CD1c-positive myeloid dendritic cell (primary cell): ENCODE measurements at regions not wholly inside any gene's neighbourhood (a gene's known extent, or its start where the extent isn't known, plus 50 kb on each side); places are given as distances from the start of the nearest gene placed in this dataset.

Experiments used
- DNase-seq: peaks from one replicate; pipeline ENCODE4 v3.0.0-alpha.2; 2016; ENCODE audit errors: extremely low spot score

- no peak for DNase-seq
Measured at GRCh38 chr13:74674720-74675119, 540.5 kb upstream of the KLF12 start.

DNA sequence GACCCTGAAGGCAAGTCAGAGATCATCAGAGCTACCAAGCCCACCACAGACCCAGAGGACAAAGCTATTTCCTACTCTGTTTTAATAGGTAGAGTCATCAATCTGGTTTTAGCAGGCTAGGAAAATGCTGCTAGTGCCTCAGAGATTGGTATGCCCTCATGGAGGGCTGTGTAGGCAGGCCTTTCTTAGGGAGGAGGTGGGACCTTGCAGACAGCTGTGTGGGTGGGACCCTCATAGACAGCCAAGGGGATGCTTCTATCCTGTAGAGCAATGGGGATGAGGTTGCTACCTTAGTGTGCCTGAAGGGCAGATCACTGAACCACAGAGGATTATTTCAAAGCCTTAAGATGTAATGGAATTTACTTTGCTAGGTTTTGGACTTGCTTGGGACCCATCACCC lies 534.9 kb upstream of the KLF12 start:
- no peak for DNase-seq

- no peak for DNase-seq
Measured at GRCh38 chr13:74667656-74668203, 533.5 kb upstream of the KLF12 start.

DNA sequence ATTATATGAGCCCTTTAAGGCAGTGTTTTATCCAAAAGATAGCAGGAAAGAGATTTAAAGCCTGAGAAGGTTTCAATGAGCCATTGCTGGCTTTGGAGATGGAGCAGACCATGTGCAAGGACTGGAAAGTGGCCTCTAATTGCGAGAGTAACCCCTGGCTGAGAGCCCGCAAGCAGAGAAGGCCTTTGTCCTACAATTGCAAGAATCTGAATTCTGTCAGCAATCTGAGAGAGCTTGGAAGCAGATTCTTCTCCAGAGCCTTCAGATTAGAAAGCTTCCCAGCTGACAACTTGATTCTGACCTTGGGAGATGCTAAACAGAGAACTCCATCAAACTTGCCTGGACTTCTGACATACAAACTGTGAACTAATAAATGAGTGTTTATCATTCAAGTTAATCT lies 528.7 kb upstream of the KLF12 start:
- DNase-seq: no peak

GRCh38 chr13:74661851-74662250 lies 527.6 kb upstream of the KLF12 start:
- DNase-seq: no peak

DNA sequence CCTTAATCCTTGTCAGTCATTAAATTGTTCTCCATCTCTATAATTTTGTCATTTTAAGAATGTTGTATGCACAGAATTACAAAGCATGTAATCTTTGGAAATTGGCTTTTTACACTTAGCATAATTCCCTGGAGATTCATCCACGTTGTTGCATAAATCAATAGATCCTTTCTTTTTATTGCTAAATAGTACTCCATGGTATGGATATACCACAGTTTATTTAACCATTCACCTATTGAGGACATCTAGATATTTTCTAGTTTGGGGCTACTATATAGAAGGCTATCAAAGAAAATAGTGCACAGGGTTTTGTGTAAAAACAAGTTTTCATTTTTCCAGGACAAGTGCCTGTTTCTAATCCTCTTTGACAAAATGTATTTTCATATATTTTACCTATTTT lies 523.6 kb upstream of the KLF12 start:
- no peak for DNase-seq

DNA sequence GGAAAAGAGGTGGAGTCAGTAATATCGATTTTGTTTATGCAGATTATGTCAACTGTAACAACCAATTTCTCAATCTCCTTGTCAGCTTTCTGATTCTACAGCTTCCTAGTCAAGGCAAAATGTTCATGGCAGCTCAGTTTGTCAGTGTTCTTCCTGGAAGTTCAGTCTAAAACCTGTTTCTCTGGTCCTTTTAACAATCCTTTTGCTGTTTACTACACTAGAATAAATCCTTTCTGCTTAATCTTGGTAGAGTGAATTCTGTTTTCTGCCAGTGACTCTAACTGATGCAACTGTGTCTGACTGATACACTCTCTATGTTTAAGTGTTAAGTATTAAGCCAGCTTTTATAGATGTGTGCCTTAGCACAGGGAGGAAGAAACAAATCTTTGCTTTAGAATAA lies 516.9 kb upstream of the KLF12 start:
- DNase-seq: no peak

DNA sequence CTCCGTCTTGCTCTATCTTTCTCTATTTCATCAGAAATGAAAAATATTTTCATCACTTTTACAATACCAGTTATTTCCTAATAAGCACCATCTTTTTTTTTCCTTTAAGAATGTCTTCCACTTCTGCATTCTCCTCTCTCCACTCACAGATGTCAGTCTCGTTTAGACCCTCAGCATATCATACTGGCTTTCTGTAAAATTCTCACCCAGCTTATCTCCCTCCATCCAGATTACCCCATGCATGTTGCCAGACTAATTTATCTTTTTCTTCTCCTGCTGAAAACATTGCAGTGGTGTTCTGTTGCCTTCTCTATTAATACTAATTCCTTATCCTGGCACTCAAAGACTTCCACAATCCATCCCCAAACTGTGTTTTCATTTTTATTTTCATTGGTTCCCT lies 513.8 kb upstream of the KLF12 start:
- DNase-seq: no peak

- DNase-seq: no peak
Measured at GRCh38 chr13:74647211-74647610, 513.0 kb upstream of the KLF12 start.

- DNase-seq: no peak
Measured at GRCh38 chr13:74646091-74646490, 511.9 kb upstream of the KLF12 start.

- DNase-seq: no peak
Measured at GRCh38 chr13:74645586-74645985, 511.4 kb upstream of the KLF12 start.

- DNase-seq: no peak
Measured at GRCh38 chr13:74644229-74644628, 510.0 kb upstream of the KLF12 start.

DNA sequence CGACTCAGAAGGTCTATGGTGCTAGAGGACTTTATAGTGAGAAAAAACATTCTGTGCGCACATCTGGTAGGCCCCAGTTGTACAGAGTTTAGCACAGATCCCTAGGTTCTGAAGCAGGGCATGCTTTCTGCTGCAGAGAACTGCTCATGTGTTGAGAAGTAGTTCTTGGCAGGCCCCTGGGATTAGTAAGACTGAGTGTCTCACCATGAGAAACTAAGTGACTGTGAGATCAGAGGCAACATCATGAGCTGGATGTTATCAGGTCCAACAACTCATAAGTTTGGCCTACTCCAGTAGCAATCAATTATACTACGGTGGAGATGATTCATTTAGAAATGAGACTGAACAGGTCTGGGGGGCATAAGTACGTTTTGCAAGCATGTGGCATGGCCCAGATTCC lies 507.4 kb upstream of the KLF12 start:
- no peak for DNase-seq

- no peak for DNase-seq
Measured at GRCh38 chr13:74633734-74634133, 499.5 kb upstream of the KLF12 start.

DNA sequence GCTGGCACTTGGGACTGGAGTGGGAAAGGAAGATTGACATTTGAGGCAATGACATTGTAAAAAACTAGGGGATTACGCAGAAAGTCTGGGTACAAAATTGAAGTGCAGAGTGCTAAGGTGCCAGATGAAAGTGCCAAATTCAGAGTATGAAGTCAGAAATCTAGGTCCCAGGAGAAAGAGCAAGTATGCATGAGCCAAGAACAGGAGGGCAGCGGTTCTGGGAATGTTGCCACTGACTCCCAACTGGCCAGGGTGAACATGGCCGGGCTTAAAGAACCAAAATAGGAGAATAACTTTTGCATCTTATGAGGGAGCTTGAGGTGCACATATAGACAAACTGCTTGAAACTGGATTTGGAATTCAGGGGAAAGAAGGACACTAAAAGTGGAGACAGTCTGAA lies 495.8 kb upstream of the KLF12 start:
- DNase-seq: no peak

DNA sequence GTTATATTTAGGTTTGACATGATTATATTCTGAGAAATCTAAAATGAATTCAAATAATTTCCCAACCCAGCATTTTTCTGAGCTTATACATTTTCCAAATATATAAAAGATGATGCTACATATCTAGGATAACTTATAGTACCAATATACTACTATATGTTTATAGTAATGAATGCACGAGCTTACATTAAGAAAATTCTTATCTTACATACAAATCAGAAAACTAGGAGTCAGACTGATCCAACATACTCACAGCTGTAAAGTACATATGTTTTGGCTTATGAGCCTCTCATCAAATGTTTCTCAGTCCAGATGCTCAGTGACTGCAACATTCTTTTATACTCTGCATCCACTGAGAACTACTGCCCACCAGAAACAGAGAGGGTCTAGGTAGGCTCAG lies 491.3 kb upstream of the KLF12 start:
- no peak for DNase-seq

- no peak for DNase-seq
Measured at GRCh38 chr13:74623761-74624160, 489.6 kb upstream of the KLF12 start.

GRCh38 chr13:74622284-74622683 lies 488.1 kb upstream of the KLF12 start:
- DNase-seq: no peak

GRCh38 chr13:74620711-74621110 lies 486.5 kb upstream of the KLF12 start:
- DNase-seq: no peak

DNA sequence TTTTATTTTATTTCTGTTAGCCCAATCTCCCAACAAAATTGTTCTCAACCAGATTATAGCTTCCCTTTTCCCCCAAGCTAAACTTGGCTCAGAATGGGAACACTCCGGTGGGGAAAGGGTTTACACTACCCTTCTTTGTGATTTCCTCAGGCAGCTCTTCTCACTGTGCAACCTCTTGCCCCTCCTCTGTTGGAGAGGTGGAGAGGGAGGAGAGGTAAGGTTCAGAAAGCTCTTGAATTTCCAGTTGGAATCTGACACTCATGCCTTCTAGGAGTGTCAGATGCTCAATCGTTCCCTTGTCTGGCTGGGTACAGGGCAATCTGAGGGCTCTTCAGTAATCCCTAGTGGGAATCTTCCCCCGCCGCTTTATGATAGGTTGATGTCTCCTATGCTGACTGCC lies 486.1 kb upstream of the KLF12 start:
- DNase-seq: no peak

DNA sequence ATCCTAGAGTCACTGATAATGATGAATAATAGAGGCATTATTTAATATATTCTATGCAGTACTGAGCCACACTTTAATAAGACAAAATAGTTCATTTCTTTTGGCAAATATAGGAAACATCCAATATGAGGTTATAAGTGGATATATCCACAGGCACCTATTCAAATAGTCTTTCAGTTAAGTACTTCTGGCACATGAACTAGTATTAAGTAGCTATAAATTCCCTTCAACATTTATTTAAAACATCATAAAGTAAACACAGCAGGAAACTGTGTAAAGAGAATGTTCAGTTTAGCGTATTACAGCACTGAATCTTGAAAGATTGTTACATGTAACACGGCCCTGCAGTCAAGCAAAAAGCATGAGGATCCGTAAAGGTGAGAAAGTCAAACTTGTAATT lies 463.3 kb upstream of the KLF12 start:
- DNase-seq: no peak

DNA sequence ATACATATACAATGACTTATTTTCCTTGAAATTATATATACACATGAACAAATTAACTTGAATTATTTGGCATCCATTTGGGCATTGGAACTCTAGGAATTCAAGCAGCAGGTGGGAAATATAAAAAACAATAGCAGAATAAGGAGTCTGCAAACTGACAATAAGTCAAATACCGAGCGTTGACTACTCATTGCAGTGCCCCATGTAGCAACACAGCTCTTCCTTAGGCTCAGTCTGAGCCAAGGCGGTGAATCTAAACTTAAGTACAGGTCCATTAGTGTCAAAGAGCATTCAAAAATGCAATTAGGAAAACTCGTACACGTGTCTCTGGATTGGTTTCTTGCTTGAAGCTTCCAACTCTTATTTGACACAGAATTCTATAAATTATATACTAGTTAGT lies 462.5 kb upstream of the KLF12 start:
- no peak for DNase-seq

DNA sequence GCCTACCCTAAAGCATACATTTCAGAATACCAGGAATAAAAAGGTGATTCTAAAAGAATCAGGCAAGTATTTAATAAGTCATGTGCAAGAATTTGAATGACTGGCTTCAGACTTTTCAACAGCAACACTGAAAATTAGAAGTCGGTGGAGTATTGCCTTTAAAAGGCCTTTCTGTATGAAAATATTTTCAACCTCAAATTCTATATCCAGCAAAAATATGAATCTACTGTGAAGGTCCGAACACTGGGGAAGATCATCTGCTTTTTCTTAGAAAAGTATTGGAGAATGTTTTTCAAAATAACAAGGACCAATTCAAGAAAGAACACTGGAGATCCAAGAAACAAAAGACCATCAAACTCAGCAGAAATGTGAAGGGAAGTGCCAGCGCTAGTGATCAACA lies 459.5 kb upstream of the KLF12 start:
- no peak for DNase-seq

- DNase-seq: no peak
Measured at GRCh38 chr13:74586847-74587246, 452.6 kb upstream of the KLF12 start.

GRCh38 chr13:74576420-74576819 lies 442.2 kb upstream of the KLF12 start:
- no peak for DNase-seq
